ENCODE measurements at regions not wholly inside any gene's neighbourhood (a gene's known extent, or its start where the extent isn't known, plus 50 kb on each side); places are given as distances from the start of the nearest gene placed in this dataset.

- peak; percentile 77 for TF ChIP-seq CTCF (IDR thresholded peaks at IDR 0.05)
- H3K4me3 Mint-ChIP-seq, result no peak overlapping the region
- no peaks in the 10 kb centered on the region for H3K36me3 Mint-ChIP-seq (ENCODE audit: low read depth)
- peaks cover 37% of the 10 kb centered on the region for H3K4me1 Mint-ChIP-seq (ENCODE audit: low read depth)
- H3K27me3 Mint-ChIP-seq (ENCODE audit: insufficient read depth), result 0 out of 2 replicates have a peak, but pooled peaks cover 2% of the 10 kb centered on the region
- no peaks in the 10 kb centered on the region for H3K9me3 Mint-ChIP-seq
- no peak overlapping the region; the same call in 1 of the 2 replicates for H3K27ac Mint-ChIP-seq
- DNase-seq, result no peak
Observed at GRCh38 chr1:55378582-55378981, 163.4 kb upstream of the USP24 start.

DNA sequence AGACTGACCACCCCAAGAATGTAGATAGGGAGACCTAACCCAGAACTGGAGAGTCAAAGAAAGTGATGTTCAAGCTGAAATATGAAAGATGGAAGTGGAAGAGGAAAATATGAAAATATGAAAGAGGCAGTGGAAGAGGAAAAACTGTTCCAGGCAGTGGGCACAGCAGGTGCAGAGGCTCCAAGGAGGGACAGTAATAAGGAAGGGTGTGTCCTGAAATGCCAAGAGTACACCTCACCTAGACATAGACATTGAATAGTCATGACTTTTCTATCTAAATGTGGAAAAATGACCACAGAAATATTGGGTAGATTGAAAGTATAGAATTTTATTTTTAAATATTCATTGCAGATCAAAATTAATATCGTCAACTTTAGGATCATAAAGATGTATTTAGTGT lies 161.7 kb upstream of the USP24 start:
- Mint-ChIP-seq H3K36me3 (ENCODE audit: low read depth) (no peaks in the 10 kb centered on the region), H3K9me3 (no peaks in the 10 kb centered on the region), H3K4me1 (ENCODE audit: low read depth) (peaks cover 37% of the 10 kb centered on the region), H3K4me3 (no peak overlapping the region), H3K27me3 (ENCODE audit: insufficient read depth) (0 out of 2 replicates have a peak, but pooled peaks cover 2% of the 10 kb centered on the region), H3K27ac (no peak overlapping the region)
- TF ChIP-seq CTCF (IDR thresholded peaks at IDR 0.05), result no peak
- no peak for DNase-seq

DNA sequence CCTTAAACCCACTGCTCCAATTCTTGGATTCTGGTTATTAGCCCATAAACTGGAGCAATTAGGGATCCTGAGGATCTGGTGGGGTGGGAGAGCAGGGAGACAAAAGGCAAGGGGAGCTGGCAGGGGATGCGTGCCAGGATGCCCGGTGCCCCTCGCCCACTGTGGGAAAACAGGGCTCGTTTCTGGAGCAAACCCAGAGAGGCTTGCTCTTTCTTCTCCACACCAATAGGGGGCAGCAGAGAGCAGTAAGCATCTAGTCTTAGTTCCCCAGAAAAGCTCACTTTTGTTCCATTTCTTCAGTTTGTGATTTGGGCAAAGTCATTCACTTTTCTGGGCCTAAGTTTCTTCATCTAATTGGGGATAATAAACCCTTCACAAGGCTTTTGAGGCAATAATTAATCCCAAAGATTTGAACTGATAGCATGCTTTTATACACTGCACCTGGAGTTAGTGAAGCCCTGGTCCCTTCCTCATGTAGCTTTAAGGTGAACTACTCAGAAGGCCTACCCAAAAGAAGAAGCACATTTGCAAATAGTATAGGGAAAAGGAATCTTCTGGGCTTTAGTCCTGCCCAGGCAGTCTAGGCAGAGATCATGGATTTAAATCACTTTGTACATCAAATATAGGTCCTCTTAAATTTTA lies 160.6 kb upstream of the USP24 start:
- peak overlapping the region; percentile 8; the same call in 1 of the 2 replicates for H3K27ac Mint-ChIP-seq
- peaks cover 37% of the 10 kb centered on the region for H3K4me1 Mint-ChIP-seq (ENCODE audit: low read depth)
- 0 out of 2 replicates have a peak, but pooled peaks cover under 1% of the 10 kb centered on the region for H3K27me3 Mint-ChIP-seq (ENCODE audit: insufficient read depth)
- peak; percentile 31 for DNase-seq
- no peaks in the 10 kb centered on the region for H3K9me3 Mint-ChIP-seq
- H3K36me3 Mint-ChIP-seq (ENCODE audit: low read depth), result no peaks in the 10 kb centered on the region
- peak; percentile 98 for TF ChIP-seq CTCF (IDR thresholded peaks at IDR 0.05)
- H3K4me3 Mint-ChIP-seq, result no peak overlapping the region

- no peaks in the 10 kb centered on the region for H3K9me3 Mint-ChIP-seq
- peak; percentile 25 for DNase-seq
- H3K4me1 Mint-ChIP-seq (ENCODE audit: low read depth), result peaks cover 41% of the 10 kb centered on the region
Observed at GRCh38 chr1:55374801-55375616, 159.8 kb upstream of the USP24 start.

GRCh38 chr1:55374216-55374615 lies 159.1 kb upstream of the USP24 start:
- H3K4me1 Mint-ChIP-seq (ENCODE audit: low read depth), result peaks cover 46% of the 10 kb centered on the region
- TF ChIP-seq CTCF (IDR thresholded peaks at IDR 0.05), result no peak
- peaks cover 2% of the 10 kb centered on the region; the same call in 1 of the 2 replicates for H3K27me3 Mint-ChIP-seq (ENCODE audit: insufficient read depth)
- H3K27ac Mint-ChIP-seq, result no peak overlapping the region
- no peak for DNase-seq
- no peak overlapping the region for H3K4me3 Mint-ChIP-seq
- H3K9me3 Mint-ChIP-seq, result no peaks in the 10 kb centered on the region
- H3K36me3 Mint-ChIP-seq (ENCODE audit: low read depth), result no peaks in the 10 kb centered on the region

More at GRCh38 chr1:55374801-55375616, 159.8 kb upstream of the USP24 start:
- peak overlapping the region; percentile 34; the same call in 1 of the 2 replicates for H3K27ac Mint-ChIP-seq
- TF ChIP-seq CTCF (IDR thresholded peaks at IDR 0.05), result no peak
- H3K27me3 Mint-ChIP-seq (ENCODE audit: insufficient read depth), result peaks cover 2% of the 10 kb centered on the region; the same call in 1 of the 2 replicates
- H3K4me3 Mint-ChIP-seq, result no peak overlapping the region
- no peaks in the 10 kb centered on the region for H3K36me3 Mint-ChIP-seq (ENCODE audit: low read depth)
